ENCODE measurements at regions not wholly inside any gene's neighbourhood (a gene's known extent, or its start where the extent isn't known, plus 50 kb on each side); places are given as distances from the start of the nearest gene placed in this dataset.
A peak's percentile ranks its signal among the peaks of the same experiment; 100 is the strongest.

DNA sequence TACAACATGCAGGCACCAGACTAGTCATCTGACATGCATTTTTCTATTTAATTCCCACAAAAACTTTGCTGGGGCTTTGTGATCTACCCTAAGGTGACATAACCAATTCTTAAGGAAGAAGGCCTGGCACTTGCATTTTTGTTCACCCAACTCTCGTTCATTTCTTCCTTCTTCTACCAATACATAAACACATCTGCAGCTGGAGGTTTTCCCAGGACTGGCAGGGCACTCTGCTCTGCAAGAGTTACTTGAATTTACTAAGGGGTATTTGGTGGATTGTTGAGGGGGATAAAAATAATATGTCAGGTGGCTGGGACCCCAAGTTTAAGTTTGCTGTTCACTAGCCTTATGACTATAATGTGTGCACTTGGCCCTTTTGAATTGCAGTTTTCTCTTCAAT lies 111.4 kb upstream of the TRIB2 start:
- H3K4me3 ChIP-seq: no peak overlapping the region
- peaks cover 0 to 15% (median 7%) of the 10 kb centered on the region in 12 donors for H3K4me1 ChIP-seq
- TF ChIP-seq POLR2A (IDR thresholded peaks at IDR 0.05): no peak
- TF ChIP-seq, protein P1, sequence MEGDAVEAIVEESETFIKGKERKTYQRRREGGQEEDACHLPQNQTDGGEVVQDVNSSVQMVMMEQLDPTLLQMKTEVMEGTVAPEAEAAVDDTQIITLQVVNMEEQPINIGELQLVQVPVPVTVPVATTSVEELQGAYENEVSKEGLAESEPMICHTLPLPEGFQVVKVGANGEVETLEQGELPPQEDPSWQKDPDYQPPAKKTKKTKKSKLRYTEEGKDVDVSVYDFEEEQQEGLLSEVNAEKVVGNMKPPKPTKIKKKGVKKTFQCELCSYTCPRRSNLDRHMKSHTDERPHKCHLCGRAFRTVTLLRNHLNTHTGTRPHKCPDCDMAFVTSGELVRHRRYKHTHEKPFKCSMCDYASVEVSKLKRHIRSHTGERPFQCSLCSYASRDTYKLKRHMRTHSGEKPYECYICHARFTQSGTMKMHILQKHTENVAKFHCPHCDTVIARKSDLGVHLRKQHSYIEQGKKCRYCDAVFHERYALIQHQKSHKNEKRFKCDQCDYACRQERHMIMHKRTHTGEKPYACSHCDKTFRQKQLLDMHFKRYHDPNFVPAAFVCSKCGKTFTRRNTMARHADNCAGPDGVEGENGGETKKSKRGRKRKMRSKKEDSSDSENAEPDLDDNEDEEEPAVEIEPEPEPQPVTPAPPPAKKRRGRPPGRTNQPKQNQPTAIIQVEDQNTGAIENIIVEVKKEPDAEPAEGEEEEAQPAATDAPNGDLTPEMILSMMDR (IDR thresholded peaks at IDR 0.05): no peak
- intact Hi-C loops (cut with DNase I): no loop called here
- peaks cover 0 to 4% (median 0%) of the 10 kb centered on the region in 12 donors for H3K9me3 ChIP-seq
- no peaks in the 10 kb centered on the region for H3K36me3 ChIP-seq
- no peak for DNase-seq
- 92 to 100% (median 96%) methylated on average over 1 of the region's 1 CpG for WGBS, 4 donors
- H3K27ac ChIP-seq: no peak overlapping the region
- H3K27me3 ChIP-seq: no peaks in the 10 kb centered on the region
- no peak for ATAC-seq

DNA sequence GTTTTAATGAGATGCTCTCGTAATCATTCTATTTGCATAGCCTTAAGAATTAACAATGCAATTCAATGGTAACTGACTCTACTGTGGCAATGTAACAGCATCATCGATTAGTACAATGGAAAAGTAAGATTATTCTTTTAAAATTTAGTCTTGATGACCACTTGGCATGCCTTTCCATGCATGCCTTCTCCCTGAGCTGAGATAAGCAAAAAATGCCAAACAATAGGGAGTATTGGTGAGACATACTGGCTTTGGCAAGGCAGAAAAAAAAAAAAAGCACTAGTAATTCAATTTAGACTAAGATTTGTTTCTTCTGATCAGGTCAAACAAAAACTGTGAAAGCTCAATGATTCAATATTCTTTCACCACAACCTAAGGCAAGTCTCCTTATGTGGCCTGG lies 110.8 kb upstream of the TRIB2 start:
- peaks cover 0 to 8% (median 0%) of the 10 kb centered on the region in 12 donors for H3K9me3 ChIP-seq
- H3K27ac ChIP-seq: peak overlapping the region in 1 of 12 donors; percentile 15
- WGBS, 4 donors: 80 to 91% (median 89%) methylated on average over 2 of the region's 2 CpGs
- no peaks in the 10 kb centered on the region for H3K36me3 ChIP-seq
- no peak for ATAC-seq
- intact Hi-C loops (cut with DNase I): no loop called here
- no peak for DNase-seq
- H3K4me1 ChIP-seq: peaks cover 0 to 15% (median 7%) of the 10 kb centered on the region in 12 donors
- TF ChIP-seq, protein P1 (IDR thresholded peaks at IDR 0.05): no peak
- TF ChIP-seq POLR2A (IDR thresholded peaks at IDR 0.05): no peak
- H3K27me3 ChIP-seq: no peaks in the 10 kb centered on the region
- no peak overlapping the region for H3K4me3 ChIP-seq

DNA sequence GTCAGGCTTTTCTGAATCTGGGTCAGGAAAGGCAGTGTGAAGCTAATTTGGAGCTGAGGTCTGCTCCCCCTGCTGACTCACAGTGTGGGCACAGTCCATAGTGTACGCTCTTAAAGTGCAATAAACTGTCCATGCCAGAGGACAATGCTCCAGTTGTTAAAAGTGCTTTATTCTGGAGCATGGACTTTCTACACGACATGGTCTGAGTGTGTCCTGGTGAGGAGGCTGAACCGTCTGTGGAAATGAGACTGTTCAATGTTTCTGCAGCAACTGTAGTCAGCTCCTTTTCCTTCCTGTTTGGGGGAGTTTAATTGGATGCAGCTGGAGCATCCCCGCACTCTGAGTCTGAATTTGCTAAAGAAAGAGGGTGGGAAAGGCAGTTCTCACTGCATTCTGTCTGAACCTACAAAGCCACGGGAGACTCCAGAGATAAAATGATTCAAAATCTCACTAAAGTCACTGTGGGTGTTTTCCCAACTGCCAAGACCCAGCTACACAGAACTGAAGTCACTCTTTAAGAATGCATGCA lies 110.2 kb upstream of the TRIB2 start:
- ATAC-seq: peak in 3 of 4 donors; percentile 58 to 78 (median 66)

DNA sequence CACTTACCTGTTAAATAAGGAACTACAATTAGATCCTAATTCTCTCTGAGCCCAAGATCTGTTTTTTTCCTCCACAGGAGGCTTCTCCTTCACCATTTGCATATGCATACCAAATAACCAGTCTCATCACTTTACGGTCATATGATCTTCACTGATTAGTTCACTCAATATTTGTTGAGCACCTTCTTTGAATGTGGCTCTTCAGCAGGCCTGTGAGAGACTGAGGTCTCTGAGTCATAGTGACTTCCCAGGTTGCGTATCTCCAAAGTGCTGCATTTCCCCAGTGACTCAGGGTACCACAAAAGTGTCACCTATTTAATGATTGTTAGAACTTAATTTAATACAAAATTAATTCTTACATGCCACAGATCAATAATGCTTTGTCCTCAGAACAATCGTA lies 108.8 kb upstream of the TRIB2 start:
- H3K27ac ChIP-seq: no peak overlapping the region
- ATAC-seq (no peak), DNase-seq (no peak)
- 96 to 97% (median 97%) methylated on average over 3 of the region's 3 CpGs for WGBS, 4 donors
- TF ChIP-seq, protein P1 (IDR thresholded peaks at IDR 0.05): no peak
- TF ChIP-seq POLR2A (IDR thresholded peaks at IDR 0.05): no peak
- H3K4me1 ChIP-seq: peaks cover 0 to 15% (median 7%) of the 10 kb centered on the region in 12 donors
- no peaks in the 10 kb centered on the region for H3K36me3 ChIP-seq
- H3K4me3 ChIP-seq: no peak overlapping the region
- H3K9me3 ChIP-seq: peaks cover 0 to 8% (median 0%) of the 10 kb centered on the region in 12 donors
- intact Hi-C loops (cut with DNase I): no loop called here
- H3K27me3 ChIP-seq: no peaks in the 10 kb centered on the region

More for the DNA sequence above, 110.2 kb upstream of the TRIB2 start:
- peak in 1 of 5 donors; percentile 14 for DNase-seq
- TF ChIP-seq, protein P1 (IDR thresholded peaks at IDR 0.05): peak in 4 of 12 donors; percentile 13 to 44 (median 22)
- TF ChIP-seq POLR2A (IDR thresholded peaks at IDR 0.05): no peak
- H3K36me3 ChIP-seq: no peaks in the 10 kb centered on the region
- peaks cover 0 to 8% (median 0%) of the 10 kb centered on the region in 12 donors for H3K9me3 ChIP-seq
- peaks cover 0 to 15% (median 7%) of the 10 kb centered on the region in 12 donors for H3K4me1 ChIP-seq
- intact Hi-C loops (cut with DNase I): no loop called here
- no peak overlapping the region for H3K4me3 ChIP-seq
- H3K27ac ChIP-seq: peak overlapping the region in 2 of 12 donors; percentile 3 to 15
- 26 to 50% (median 35%) methylated on average over 5 of the region's 5 CpGs for WGBS, 4 donors
- no peaks in the 10 kb centered on the region for H3K27me3 ChIP-seq
